ENCODE measurements at regions not wholly inside any gene's neighbourhood (a gene's known extent, or its start where the extent isn't known, plus 50 kb on each side); places are given as distances from the start of the nearest gene placed in this dataset.

DNA sequence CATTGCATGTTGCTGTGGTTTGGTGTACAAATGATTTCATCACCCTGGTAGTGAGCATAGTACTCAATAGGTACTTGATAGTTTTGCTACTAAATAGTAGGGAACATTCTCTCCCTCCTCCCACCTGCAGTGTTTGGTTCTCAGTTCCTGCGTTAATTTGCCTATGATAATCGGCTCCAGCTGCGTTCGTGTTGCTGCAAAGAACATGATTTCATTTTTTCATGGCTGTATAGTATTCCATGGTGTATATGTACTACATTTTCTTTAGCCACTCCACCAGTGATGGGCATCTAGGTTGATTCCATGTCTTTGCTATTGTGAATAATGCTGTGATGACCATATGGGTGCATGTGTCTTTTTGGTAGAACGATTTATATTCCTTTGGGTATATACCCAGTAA lies 903.4 kb downstream of the TTLL7 start:
- no peak for DNase-seq (ENCODE audit: low read depth)
- H3K4me3 ChIP-seq (ENCODE audit: low read length), result no peak overlapping the region
- TF ChIP-seq, protein P1, sequence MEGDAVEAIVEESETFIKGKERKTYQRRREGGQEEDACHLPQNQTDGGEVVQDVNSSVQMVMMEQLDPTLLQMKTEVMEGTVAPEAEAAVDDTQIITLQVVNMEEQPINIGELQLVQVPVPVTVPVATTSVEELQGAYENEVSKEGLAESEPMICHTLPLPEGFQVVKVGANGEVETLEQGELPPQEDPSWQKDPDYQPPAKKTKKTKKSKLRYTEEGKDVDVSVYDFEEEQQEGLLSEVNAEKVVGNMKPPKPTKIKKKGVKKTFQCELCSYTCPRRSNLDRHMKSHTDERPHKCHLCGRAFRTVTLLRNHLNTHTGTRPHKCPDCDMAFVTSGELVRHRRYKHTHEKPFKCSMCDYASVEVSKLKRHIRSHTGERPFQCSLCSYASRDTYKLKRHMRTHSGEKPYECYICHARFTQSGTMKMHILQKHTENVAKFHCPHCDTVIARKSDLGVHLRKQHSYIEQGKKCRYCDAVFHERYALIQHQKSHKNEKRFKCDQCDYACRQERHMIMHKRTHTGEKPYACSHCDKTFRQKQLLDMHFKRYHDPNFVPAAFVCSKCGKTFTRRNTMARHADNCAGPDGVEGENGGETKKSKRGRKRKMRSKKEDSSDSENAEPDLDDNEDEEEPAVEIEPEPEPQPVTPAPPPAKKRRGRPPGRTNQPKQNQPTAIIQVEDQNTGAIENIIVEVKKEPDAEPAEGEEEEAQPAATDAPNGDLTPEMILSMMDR (conservative IDR thresholded peaks at IDR 0.05; ENCODE audit: low read depth, low read length), result no peak

DNA sequence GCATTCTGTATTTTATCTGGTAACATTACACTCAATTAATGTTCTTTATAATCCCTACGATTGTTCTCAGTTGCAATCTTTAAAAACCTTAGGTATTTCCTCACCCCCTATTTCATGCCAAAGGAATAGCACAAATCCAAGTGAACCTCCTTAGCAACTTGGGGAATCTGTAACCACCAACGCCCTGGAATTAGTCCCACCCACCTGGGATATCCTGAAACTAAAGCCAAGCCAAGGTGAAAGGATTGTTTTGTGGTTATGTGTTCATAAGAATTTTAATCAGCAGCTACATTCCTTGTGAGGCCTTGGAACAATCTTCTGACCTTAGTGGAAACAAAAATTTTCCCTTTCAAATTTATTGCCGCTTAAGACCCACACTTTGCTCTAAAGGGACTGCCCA lies 908.7 kb downstream of the TTLL7 start:
- peak; percentile 63 for DNase-seq (ENCODE audit: low read depth)
- H3K4me3 ChIP-seq (ENCODE audit: low read length), result no peak overlapping the region
- TF ChIP-seq, protein P1 (conservative IDR thresholded peaks at IDR 0.05; ENCODE audit: low read depth, low read length), result no peak

DNA sequence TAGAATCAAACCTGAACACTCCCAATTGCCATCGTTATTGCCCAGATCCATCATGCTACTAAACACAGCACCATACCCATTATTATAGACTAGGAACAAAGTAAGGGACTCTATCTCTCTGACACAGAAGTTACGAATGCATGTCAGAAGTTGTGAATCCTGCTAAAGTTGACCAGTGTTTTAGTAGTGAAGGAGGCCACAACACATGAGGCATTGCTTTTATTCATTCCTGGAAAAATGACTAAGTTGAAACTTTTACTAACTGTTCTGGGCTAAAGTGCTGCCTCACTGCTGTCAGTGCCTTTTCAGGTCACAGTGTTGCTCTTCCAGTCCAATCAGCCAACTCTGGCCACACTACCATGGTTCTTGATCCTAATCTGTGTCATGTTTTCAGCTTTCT lies 911.1 kb downstream of the TTLL7 start:
- no peak overlapping the region for H3K4me3 ChIP-seq (ENCODE audit: low read length)
- no peak for DNase-seq (ENCODE audit: low read depth)
- TF ChIP-seq, protein P1 (conservative IDR thresholded peaks at IDR 0.05; ENCODE audit: low read depth, low read length), result no peak

DNA sequence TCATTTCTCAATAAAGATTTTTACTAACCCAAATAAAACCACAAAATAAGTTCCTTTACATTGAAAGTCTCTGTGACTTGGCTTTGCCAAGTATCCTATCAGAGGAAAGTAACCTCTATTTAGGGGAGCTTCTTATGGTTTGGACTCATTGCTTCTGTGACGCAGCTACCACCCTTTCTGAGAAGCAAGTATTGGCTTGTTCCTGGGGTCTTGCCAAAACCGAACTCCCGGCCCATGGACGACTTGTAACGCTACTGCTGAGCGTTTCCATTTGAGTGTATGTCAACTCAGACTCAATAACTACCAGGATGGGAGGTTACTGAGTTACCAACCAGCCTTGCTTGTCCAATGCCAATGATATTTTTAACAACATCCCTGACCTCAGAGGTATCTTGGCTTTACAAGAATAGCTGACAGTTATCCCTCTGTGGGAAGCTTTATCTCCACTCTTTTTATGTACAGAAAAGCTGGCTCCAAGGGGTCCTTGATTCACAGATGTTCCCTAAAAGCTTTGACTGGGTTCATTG lies 911.9 kb downstream of the TTLL7 start:
- TF ChIP-seq, protein P1 (conservative IDR thresholded peaks at IDR 0.05; ENCODE audit: low read depth, low read length), result no peak
- H3K4me3 ChIP-seq (ENCODE audit: low read length), result no peak overlapping the region
- no peak for DNase-seq (ENCODE audit: low read depth)

DNA sequence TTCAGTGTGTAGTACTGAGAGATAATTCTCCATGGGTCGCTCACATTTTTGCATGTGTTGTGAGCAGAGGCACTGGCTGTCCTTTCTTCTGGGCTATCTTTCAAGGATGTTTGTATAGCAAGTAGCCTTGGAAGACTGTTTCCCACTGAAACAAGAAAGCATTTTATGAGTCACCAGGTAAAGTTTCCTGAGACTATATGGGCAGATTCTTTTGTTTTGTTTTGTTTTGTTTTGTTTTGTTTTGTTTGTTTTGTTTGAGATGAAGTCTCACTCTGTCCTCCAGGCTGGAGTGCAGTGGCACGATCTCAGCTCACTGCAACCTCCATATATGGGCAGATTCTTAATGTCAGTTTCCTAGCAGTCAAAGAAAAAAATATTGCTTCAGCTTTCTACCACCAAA lies 912.6 kb downstream of the TTLL7 start:
- H3K4me3 ChIP-seq (ENCODE audit: low read length), result no peak overlapping the region
- TF ChIP-seq, protein P1 (conservative IDR thresholded peaks at IDR 0.05; ENCODE audit: low read depth, low read length), result no peak
- no peak for DNase-seq (ENCODE audit: low read depth)

DNA sequence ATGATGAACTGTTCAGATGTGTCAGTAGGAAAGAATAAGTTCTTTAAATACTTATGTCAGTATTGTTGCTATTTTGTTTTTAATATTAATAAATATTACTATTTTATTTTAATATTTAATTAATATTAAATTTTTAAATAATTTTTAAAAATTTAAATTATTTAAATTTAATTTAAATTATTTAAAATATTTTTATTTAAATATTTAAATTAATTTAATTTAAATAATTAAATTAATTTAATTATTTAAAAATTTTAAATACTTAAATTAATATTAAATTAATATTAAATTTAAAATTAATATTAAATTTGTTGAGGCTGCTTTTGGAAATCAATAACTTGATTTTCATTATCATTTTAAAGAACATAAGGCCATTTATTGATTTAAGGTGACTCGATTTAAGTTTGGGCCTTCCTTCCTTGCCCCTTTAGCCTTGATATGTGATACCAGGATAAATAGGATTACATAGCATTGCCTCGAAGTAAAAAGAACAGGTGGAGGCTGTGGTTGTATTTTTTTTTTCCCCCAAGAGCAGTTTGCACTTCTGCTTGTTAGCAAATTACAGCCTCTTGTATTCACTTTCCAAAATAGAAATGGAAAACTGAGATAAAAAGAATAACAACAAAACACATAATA lies 915.2 kb downstream of the TTLL7 start:
- TF ChIP-seq, protein P1 (conservative IDR thresholded peaks at IDR 0.05; ENCODE audit: low read depth, low read length), result no peak
- DNase-seq (ENCODE audit: low read depth), result no peak
- no peak overlapping the region for H3K4me3 ChIP-seq (ENCODE audit: low read length)

DNA sequence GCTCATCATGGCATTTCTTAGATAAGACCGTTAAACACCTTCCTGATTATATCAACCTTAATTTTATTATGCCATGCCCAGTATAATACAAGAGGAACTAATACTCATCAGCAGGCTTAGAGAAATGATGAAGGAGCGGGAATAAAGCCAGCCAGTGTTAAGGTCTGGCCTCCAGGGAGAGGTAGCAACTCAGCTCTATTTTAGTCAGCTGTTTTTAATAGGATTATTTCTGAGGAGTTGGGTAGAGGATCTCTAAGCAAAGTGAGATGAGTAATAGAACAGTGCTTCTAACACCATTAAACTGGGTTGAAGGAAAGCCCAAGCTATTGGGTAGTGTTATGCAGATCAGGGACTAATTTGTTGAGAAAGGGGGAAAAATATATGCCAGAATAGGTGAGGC lies 921.5 kb downstream of the TTLL7 start:
- TF ChIP-seq, protein P1 (conservative IDR thresholded peaks at IDR 0.05; ENCODE audit: low read depth, low read length), result no peak
- H3K4me3 ChIP-seq (ENCODE audit: low read length), result no peak overlapping the region
- DNase-seq (ENCODE audit: low read depth), result peak; percentile 60

Data from retinal pigment epithelial cell (primary cell).